Anterior cingulate cortex (tissue), 58 donors: ENCODE measurements at regions not wholly inside any gene's neighbourhood (a gene's known extent, or its start where the extent isn't known, plus 50 kb on each side); places are given as distances from the start of the nearest gene placed in this dataset.

Source experiments
- DNase-seq, 58 donors: peaks; one replicate each; lab custom pipeline; 2025; lab: John Stamatoyannopoulos, UW

- no peak for DNase-seq
These were observed 236.0 kb downstream of the IRF8 start for GRCh38 chr16:86134802-86135461.

- DNase-seq = no peak
These were observed 238.4 kb downstream of the IRF8 start for GRCh38 chr16:86137359-86137758.

- no peak for DNase-seq
These were observed 239.4 kb downstream of the IRF8 start for GRCh38 chr16:86138121-86139085.

GRCh38 chr16:86142801-86143236, 243.9 kb downstream of the IRF8 start:
- no peak for DNase-seq

GRCh38 chr16:86143666-86144065, 244.7 kb downstream of the IRF8 start:
- DNase-seq = no peak

GRCh38 chr16:86145669-86146068, 246.7 kb downstream of the IRF8 start:
- DNase-seq = no peak

- DNase-seq = no peak
These were observed 251.8 kb downstream of the IRF8 start for GRCh38 chr16:86150641-86151238.

- no peak for DNase-seq
These were observed 252.4 kb downstream of the IRF8 start for GRCh38 chr16:86151239-86151851.

- no peak for DNase-seq
These were observed 257.2 kb downstream of the IRF8 start for GRCh38 chr16:86156155-86156554.

GRCh38 chr16:86157616-86158247, 258.8 kb downstream of the IRF8 start:
- DNase-seq = no peak

- DNase-seq = no peak
These were observed 259.9 kb downstream of the IRF8 start for GRCh38 chr16:86158688-86159360.

- DNase-seq = no peak
These were observed 266.5 kb downstream of the IRF8 start for GRCh38 chr16:86165479-86165878.

GRCh38 chr16:86166414-86166813, 267.5 kb downstream of the IRF8 start:
- DNase-seq = no peak

- no peak for DNase-seq
These were observed 268.1 kb downstream of the IRF8 start for GRCh38 chr16:86167061-86167460.

GRCh38 chr16:86170720-86171119, 271.8 kb downstream of the IRF8 start:
- DNase-seq = no peak

- DNase-seq = no peak
These were observed 272.4 kb downstream of the IRF8 start for GRCh38 chr16:86171329-86171728.

GRCh38 chr16:86175816-86176215, 276.9 kb downstream of the IRF8 start:
- no peak for DNase-seq

GRCh38 chr16:86176462-86176861, 277.5 kb downstream of the IRF8 start:
- DNase-seq = no peak

- DNase-seq = no peak
These were observed 281.3 kb downstream of the IRF8 start for GRCh38 chr16:86180244-86180643.

- no peak for DNase-seq
These were observed 281.8 kb downstream of the IRF8 start for GRCh38 chr16:86180780-86181179.
